ENCODE measurements at regions not wholly inside any gene's neighbourhood (a gene's known extent, or its start where the extent isn't known, plus 50 kb on each side); places are given as distances from the start of the nearest gene placed in this dataset.
"Not testable (repeated sequence)": the region's sequence is repeated elsewhere in the genome, so short reads cannot be mapped to it uniquely, and the experiment has no call there.

DNA sequence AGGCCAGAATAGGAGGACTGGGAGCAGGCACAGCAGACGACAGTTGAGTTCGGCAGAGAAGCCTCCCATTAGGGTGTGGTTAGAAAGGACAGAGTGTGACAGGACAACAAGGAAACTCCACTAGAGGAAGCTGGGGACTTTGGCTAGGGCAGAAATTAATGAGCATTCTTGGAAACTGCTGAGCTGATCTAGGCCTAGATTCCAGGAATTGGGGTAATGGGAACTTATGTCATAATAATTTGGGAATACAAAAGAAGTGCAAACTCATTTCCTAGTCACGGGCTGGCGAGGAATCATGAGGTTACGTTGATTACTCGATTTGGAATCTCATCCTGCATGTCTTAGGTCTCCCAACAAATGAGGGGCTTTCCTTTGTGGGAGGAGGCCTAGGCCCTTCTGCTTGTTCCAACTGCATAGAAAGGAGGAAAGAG lies 144.6 kb upstream of the RPS23 start:
- DNase-seq (ENCODE audit: low spot score), result no peak

DNA sequence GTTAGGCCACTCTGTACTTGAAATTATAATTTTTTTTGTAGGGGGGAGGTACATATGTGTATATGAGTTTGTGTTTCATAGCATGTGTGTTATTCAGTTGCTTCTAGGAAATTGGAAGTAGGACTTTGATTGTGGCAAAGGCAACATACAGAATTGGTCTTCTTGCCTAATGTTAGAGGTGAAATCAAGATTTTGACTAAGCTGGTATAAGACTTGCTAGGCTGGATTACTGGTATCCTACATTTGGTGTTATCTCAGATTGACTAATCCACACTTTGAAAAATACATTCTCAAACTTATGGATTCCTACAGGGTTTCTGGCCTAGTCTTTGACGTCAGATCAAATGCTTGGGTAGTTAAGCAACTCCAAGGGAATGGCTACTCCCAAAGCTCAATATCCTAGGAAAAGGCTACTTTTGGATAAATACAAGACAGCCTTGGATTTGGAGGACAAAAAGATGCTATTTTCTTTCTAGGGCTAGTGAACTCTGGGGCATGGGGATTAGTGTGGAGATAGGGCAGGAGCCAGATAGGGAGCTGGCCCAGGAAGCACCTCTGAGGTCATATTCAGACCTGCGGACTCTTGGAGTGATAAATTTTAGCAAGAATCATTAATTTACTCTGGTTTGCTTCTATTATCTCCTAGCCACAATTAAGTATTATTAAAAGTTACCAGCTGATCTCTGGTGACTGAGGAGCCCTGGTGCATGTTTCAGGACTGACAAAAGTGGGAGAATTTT lies 144.0 kb upstream of the RPS23 start:
- no peak for DNase-seq (ENCODE audit: low spot score)

DNA sequence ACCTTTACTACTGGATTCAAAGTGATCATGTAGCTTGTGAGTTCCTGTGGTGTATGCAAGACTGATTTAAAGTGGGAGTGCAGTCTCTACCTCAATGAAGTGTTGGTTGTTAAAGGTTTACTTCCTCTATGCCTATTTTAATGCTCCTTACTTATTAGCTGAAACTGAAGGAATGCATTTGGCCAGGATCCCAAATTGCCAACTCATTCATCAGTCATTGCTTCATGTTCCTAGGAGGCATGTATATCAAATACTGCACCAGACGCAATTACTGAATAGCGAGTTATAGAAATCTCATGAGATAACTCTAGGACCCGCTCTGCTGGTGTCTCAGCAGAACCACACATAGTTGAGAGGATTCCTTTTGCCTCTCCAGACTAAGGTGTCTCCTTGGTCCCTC lies 143.0 kb upstream of the RPS23 start:
- no peak for DNase-seq (ENCODE audit: low spot score)

DNA sequence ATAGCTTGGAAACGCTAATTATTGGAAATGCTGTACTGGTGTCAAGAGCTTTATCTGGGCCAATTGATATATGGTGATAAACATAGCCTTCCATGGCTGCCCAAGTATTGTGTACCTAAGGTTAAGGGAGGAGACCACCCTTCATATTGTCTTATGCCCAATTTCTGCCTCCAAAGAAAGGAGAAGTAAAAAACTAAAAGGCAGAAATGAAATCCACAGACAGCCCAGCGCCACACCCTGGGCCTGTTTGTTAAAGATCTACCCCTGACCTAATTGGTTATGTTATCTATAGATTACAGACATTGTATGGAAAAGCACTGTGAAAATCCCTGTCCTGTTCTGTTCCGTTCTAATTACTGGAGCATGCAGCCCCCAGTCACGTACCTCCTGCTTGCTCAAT lies 142.4 kb upstream of the RPS23 start:
- DNase-seq (ENCODE audit: low spot score), result not testable (repeated sequence)

GRCh38 chr5:82419559-82420332 lies 141.6 kb upstream of the RPS23 start:
- no peak for DNase-seq (ENCODE audit: low spot score)

GRCh38 chr5:82418608-82418950 lies 140.4 kb upstream of the RPS23 start:
- no peak for DNase-seq (ENCODE audit: low spot score)

DNA sequence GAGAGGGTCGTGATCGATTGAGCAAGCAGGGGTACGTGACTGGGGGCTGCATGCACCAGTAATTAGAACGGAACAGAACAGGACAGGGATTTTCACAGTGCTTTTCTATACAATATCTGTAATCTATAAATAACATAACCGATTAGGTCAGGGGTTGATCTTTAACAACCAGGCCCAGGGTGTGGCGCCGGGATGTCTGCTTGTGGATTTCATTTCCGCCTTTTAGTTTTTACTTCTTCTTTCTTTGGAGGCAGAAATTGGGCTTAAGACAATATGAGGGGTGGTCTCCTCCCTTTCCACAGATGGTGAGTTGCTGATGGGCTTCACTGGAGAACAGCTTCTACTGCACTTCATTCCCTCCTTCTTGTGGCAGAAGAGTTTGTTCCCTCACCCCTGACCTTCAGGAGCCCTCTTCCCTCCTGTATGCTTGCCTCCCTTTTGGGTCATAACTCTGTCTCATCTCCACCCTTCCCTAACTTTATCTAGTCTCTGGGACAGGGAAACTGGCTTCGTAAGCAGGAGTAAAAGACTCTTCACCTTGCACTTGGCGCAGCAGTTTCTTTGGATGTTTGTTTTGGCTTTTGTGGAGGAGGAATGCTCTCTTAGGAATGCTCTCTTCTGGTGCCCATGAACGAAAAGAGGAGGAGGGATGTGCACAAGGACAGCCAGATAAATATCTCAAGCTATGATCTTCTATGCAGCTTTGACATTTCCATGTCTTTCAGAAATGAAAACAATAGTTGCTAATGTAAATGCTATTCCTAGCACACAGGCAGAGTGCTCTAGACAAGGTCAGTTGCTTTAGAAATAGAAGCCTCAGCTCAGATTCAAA lies 139.8 kb upstream of the RPS23 start:
- no peak for DNase-seq (ENCODE audit: low spot score)

- no peak for DNase-seq (ENCODE audit: low spot score)
Observed at GRCh38 chr5:82416512-82416911, 138.4 kb upstream of the RPS23 start.

- DNase-seq (ENCODE audit: low spot score), result no peak
Observed at GRCh38 chr5:82414041-82414388, 135.9 kb upstream of the RPS23 start.

GRCh38 chr5:82413302-82414040 lies 135.3 kb upstream of the RPS23 start:
- no peak for DNase-seq (ENCODE audit: low spot score)

DNA sequence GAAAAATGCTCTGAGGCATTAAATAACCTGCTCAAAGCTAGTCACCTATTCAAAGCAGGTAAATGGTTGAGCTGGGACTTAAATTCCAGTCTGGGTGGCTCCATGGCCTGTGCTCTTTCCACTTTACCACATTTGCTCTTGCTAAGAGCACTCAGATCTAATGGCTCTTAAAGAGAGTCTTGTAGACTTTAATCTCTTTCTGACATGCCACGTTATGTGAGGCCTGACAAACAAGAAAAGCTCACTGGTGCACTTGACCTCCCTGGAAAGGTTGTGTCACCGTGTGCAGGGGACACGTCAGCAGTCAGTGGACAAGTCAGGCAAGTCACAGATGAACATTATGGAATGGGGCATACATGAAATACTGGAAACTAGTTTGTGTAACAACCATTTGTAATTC lies 129.9 kb upstream of the RPS23 start:
- no peak for DNase-seq (ENCODE audit: low spot score)

DNA sequence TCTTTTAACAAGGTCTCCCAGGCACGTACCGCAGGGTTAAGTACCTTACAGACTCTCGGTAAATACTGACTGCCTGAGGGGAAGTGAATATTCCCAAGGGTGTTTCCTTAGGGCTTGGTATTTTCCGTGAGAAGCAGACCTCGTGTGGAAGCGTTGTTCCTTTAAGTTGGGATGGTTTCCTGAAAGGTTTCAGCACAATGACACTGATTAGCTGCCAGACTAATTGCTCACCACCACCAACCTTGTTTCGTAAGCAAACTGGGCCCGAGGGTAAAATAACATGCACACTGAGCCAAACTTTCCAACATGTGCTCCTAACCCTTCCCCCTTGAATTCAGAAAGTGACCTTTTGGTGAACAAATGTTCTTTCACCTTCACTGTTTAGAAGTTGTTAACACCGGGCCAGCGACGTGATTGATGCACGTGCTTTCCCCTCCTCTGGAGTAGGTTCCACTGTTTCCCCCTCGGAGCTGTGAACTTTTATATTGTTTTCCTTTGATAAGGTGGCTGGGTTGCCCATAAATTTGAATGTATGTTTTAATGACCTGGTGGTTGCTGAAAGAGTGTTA lies 128.1 kb upstream of the RPS23 start:
- no peak for DNase-seq (ENCODE audit: low spot score)

DNA sequence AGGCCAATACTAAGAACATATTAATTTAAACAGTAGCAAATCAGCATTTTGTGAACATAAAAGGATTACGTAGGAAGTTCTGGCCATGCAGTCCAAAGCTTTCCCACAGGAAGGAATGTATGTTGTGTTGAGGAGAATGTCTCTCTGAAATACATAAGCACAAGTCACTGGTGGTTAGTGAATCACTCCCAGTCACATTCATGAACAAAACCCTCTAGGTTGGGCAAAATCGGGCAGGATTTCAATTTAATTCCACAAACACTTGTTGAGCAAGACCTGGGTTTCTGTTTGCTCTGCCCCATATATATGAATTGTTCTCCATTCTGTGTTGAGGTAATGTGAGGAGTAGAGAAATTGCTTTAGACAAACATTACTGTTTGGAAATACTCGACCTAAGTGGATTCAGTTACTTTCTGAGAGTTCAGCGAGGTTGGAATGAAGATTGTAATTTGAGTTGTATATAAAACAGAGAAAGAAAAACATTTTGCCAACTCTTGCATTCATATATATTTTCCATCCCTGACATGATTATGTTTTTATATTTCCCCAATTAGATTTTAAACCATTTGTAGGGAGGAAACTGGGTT lies 127.6 kb upstream of the RPS23 start:
- DNase-seq (ENCODE audit: low spot score), result no peak

DNA sequence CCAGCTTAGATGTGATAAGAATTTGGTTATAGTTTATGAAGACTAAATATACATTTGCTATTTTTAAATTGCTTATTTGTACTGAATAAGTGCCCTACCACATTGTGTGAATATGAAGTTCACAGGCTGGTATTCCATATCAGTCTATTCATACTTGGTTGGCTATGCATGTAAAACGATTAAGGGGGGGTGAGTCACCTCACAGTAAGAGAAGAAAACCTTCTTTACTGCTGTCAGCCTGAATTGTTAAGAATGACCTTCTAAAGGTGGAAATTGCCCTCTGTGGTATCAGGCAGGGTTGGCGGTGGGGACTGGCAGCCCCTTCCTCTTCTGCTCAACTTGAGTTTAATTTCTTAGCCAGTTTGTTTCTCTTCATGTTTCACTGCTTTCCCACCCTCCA lies 127.0 kb upstream of the RPS23 start:
- no peak for DNase-seq (ENCODE audit: low spot score)

- DNase-seq (ENCODE audit: low spot score), result no peak
Observed at GRCh38 chr5:82404382-82404945, 126.3 kb upstream of the RPS23 start.

GRCh38 chr5:82403724-82404123 lies 125.6 kb upstream of the RPS23 start:
- DNase-seq (ENCODE audit: low spot score), result no peak

- no peak for DNase-seq (ENCODE audit: low spot score)
Observed at GRCh38 chr5:82403026-82403425, 124.9 kb upstream of the RPS23 start.

DNA sequence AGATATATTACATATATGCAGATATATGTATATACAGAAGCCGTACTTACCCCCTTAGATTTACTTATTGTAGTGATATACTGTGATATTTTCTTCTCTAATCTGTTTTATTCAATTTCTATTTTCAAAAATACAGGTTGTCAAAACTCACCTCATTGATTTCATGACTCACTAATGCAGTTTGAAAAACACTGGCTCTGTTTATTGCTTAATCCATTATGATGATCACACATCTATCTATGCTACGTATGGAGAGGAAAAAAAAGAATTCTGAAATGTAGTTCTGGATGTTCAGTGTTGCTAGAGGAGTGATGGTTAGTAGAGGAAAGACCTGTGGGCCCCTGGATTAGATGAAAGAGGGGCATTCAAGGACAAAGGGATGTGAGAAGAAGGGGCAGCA lies 121.0 kb upstream of the RPS23 start:
- DNase-seq (ENCODE audit: low spot score), result no peak

DNA sequence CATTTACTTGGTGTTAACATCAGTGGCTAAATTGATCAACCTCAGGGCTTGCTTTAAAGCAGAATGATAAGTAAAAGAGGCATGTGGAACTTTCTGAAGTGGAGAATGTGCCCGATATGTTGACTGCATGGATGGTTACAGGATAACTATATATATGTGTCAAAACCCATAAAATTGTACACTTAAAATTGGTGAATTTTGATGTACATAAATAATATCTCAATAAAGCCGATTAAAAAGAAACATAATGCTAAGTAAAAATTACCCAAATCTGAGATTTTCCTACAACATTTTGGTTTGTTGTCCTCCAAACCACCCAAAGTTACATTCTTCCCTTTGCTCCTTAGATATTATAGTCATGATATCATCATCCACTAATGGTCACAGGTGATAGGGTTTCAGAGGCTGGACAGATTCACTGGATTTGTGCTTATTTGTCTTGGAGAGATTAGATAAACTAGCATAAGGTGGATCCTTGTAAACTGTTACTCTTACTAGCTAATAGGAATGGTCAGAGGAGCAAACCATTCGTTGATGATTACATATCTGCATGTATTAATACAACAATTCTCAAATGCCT lies 119.7 kb upstream of the RPS23 start:
- DNase-seq (ENCODE audit: low spot score), result no peak

- DNase-seq (ENCODE audit: low spot score), result no peak
Observed at GRCh38 chr5:82396871-82397514, 118.8 kb upstream of the RPS23 start.

Measured in hematopoietic multipotent progenitor cell treated with erythropoietin and hydrocortisone succinate and interleukin-3 and kit ligand, for 17 days (in vitro differentiated cells).